HG03469 (cell line): ENCODE measurements at regions not wholly inside any gene's neighbourhood (a gene's known extent, or its start where the extent isn't known, plus 50 kb on each side); places are given as distances from the start of the nearest gene placed in this dataset.

Experiments
- ATAC-seq: cut with Tn5 transposase; IDR thresholded peaks from one replicate; pipeline ENCODE4 v1.9.1; 2021; ENCODE audit warnings: mild to moderate bottlenecking, moderate library complexity, moderate number of reproducible peaks; ENCODE audit not compliant: unreplicated experiment

DNA sequence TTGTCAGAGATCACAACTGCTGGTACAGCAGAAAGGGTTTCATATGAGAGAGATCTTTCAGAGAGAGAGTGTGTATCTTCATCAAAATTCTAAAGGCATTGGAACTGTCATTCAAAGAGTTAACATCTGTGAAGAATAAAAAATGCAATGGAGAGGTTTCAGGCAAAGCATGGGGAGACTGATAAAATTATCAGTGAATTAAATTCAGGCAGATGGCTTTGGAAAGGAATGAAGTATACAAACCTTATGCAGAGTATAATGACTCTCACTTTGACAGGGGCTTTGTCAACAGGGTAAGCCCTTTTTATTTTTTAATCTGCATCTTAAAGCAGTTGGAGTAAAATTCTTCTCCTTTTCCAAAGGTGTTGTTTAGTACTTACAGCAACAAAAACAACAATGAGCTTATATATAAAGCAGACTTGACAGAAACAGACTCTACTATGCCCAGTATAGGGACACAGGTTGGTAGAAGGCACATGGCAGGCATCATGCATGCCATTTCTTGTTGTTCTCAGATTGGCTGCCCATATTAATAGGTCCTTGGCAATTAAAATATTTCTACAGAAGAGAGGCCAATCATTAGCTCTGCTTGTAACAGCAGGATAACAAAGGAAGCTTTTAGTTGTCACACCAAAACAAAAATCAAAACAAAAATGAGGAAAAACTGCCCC lies 54.9 kb upstream of the NXPH1 start:
- ATAC-seq = no peak

DNA sequence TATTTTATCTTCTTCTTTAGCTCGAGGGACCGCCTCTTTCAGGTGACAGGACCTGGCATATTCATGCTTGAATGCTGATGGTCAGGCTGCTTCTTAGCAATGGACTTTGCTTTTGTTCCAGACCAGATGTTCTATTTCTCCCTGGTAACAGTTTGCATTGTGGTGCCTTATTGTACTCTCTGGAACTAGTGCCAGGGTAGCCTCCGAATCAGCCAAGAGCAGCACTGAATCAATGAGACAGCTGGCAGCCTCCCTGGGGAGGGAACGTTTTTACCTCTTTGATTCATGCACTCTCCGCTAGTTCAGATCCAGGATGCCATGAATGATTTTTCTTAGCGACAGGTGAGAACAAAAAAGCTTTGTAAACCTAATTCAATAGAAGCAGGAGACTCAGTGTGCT lies 54.1 kb upstream of the NXPH1 start:
- no peak for ATAC-seq

DNA sequence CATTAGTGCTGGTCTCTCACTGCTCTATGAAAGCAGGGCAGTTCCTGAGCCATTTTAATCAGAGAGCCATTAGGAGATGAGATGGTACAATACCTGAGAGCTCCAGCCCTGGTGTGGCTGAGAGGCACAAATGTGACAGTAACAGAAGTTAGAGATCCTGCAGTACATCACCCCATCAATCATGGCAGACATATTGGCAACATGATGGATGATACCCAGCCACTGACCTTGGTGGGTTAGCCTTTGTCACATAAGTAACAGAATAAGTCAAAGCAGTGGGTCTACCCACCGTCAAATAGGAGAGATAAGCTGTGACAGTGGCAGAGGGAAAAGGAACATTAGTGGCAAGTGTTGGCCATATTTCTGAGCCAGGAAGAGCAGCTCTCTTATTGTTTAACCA lies 53.3 kb upstream of the NXPH1 start:
- no peak for ATAC-seq

DNA sequence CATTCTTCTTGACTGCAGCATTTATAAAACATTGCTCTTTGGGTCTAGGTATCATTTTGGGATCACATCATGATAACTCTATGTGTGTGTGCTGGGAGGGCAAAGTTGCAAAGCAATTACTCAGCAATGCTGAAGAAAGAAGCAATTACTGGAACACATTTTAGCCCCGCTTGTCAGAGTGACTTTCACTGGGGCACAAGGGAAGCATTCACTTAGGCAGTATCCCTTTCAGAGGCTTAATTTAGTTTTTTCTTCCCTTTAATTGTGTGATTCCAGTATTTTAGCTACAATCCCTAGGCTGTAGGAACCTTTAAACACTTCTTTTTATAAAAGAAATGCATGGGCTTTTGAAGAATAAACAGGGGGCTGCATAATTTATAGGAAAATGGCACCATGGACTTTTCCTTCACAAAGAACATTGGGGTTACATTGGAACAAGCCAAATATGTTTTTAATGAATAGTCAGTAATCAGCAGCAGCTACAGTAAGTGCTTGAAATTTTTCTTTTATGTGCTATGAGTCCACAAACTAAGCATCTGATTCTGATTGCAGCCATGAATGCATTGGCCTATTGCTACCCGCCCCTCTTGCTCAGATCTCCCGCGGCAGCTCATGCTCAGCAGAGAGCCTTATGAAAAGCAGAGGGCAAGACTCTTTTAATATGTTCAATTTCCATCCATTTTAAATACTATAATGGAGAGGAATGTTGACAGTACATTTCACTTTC lies 51.2 kb upstream of the NXPH1 start:
- no peak for ATAC-seq
